ENCODE measurements at regions not wholly inside any gene's neighbourhood (a gene's known extent, or its start where the extent isn't known, plus 50 kb on each side); places are given as distances from the start of the nearest gene placed in this dataset.
"Not testable (repeated sequence)": the region's sequence is repeated elsewhere in the genome, so short reads cannot be mapped to it uniquely, and the experiment has no call there.

- DNase-seq (no peak), ATAC-seq (ENCODE audit: low read depth in 2 of 2) (peak in 1 of 2 donors; percentile 35)
- peaks cover 0 to 4% (median 0%) of the 10 kb centered on the region in 3 donors for H3K27me3 Mint-ChIP-seq
- peaks cover 0 to 2% (median 0%) of the 10 kb centered on the region in 7 donors for H3K9me3 Mint-ChIP-seq
- H3K4me3 Mint-ChIP-seq: no peak overlapping the region
- no peaks in the 10 kb centered on the region for H3K36me3 Mint-ChIP-seq
- no peak overlapping the region for H3K27ac Mint-ChIP-seq
- H3K4me1 Mint-ChIP-seq: peaks cover 0 to 1% (median 0%) of the 10 kb centered on the region in 3 donors
Measured at GRCh38 chr18:70781860-70782453, 493.1 kb downstream of the SOCS6 start.

GRCh38 chr18:70766254-70766653 lies 477.4 kb downstream of the SOCS6 start:
- not testable (repeated sequence) for ATAC-seq (ENCODE audit: low read depth in 2 of 2); H3K27me3 Mint-ChIP-seq; H3K4me1 Mint-ChIP-seq; H3K36me3 Mint-ChIP-seq; H3K4me3 Mint-ChIP-seq; DNase-seq; H3K9me3 Mint-ChIP-seq; H3K27ac Mint-ChIP-seq

GRCh38 chr18:70762812-70763211 lies 474.0 kb downstream of the SOCS6 start:
- Mint-ChIP-seq H3K4me1 (no peaks in the 10 kb centered on the region), H3K36me3 (no peaks in the 10 kb centered on the region), H3K4me3 (no peak overlapping the region), H3K27ac (no peak overlapping the region), H3K27me3 (no peaks in the 10 kb centered on the region), H3K9me3 (peaks cover 0 to 4% (median 2%) of the 10 kb centered on the region in 7 donors)
- no peak for DNase-seq
- no peak for ATAC-seq (ENCODE audit: low read depth in 2 of 2)

GRCh38 chr18:70758780-70759179 lies 469.9 kb downstream of the SOCS6 start:
- Mint-ChIP-seq H3K4me1 (no peaks in the 10 kb centered on the region), H3K36me3 (no peaks in the 10 kb centered on the region), H3K27ac (no peak overlapping the region), H3K27me3 (no peaks in the 10 kb centered on the region), H3K4me3 (no peak overlapping the region), H3K9me3 (peaks cover 0 to 12% (median 2%) of the 10 kb centered on the region in 7 donors)
- no peak for ATAC-seq (ENCODE audit: low read depth in 2 of 2)
- no peak for DNase-seq

GRCh38 chr18:70754486-70754885 lies 465.6 kb downstream of the SOCS6 start:
- DNase-seq (no peak), ATAC-seq (ENCODE audit: low read depth in 2 of 2) (no peak)
- Mint-ChIP-seq H3K36me3 (no peaks in the 10 kb centered on the region), H3K4me3 (no peak overlapping the region), H3K27ac (no peak overlapping the region), H3K27me3 (no peaks in the 10 kb centered on the region), H3K4me1 (no peaks in the 10 kb centered on the region), H3K9me3 (peaks cover 0 to 19% (median 7%) of the 10 kb centered on the region in 7 donors)

GRCh38 chr18:70732916-70733315 lies 444.1 kb downstream of the SOCS6 start:
- ATAC-seq (ENCODE audit: low read depth in 2 of 2): no peak
- DNase-seq: no peak
- Mint-ChIP-seq H3K4me1 (no peaks in the 10 kb centered on the region), H3K27ac (no peak overlapping the region), H3K36me3 (no peaks in the 10 kb centered on the region), H3K4me3 (no peak overlapping the region), H3K27me3 (no peaks in the 10 kb centered on the region), H3K9me3 (peaks cover 0 to 9% (median 3%) of the 10 kb centered on the region in 7 donors)

GRCh38 chr18:70732188-70732587 lies 443.3 kb downstream of the SOCS6 start:
- H3K4me3 Mint-ChIP-seq: no peak overlapping the region
- ATAC-seq (ENCODE audit: low read depth in 2 of 2): no peak
- DNase-seq: no peak
- peak overlapping the region in 1 of 6 donors; percentile 8 for H3K27ac Mint-ChIP-seq
- H3K36me3 Mint-ChIP-seq: no peaks in the 10 kb centered on the region
- H3K4me1 Mint-ChIP-seq: no peaks in the 10 kb centered on the region
- H3K27me3 Mint-ChIP-seq: no peaks in the 10 kb centered on the region
- peaks cover 0 to 9% (median 3%) of the 10 kb centered on the region in 7 donors for H3K9me3 Mint-ChIP-seq

- no peaks in the 10 kb centered on the region for H3K4me1 Mint-ChIP-seq
- ATAC-seq (ENCODE audit: low read depth in 2 of 2) (no peak), DNase-seq (no peak)
- H3K4me3 Mint-ChIP-seq: no peak overlapping the region
- H3K27ac Mint-ChIP-seq: peak overlapping the region in 1 of 6 donors; percentile 1
- H3K9me3 Mint-ChIP-seq: peaks cover 1 to 20% (median 11%) of the 10 kb centered on the region in 7 donors
- H3K27me3 Mint-ChIP-seq: no peaks in the 10 kb centered on the region
- no peaks in the 10 kb centered on the region for H3K36me3 Mint-ChIP-seq
Measured at GRCh38 chr18:70720607-70721006, 431.8 kb downstream of the SOCS6 start.

- no peak overlapping the region for H3K27ac Mint-ChIP-seq
- ATAC-seq (ENCODE audit: low read depth in 2 of 2): peak; percentile 63
- peaks cover 10 to 18% (median 12%) of the 10 kb centered on the region in 3 donors for H3K4me1 Mint-ChIP-seq
- peaks cover 0 to 10% (median 8%) of the 10 kb centered on the region in 7 donors for H3K9me3 Mint-ChIP-seq
- no peaks in the 10 kb centered on the region for H3K27me3 Mint-ChIP-seq
- peak; percentile 11 for DNase-seq
- H3K36me3 Mint-ChIP-seq: no peaks in the 10 kb centered on the region
- H3K4me3 Mint-ChIP-seq: no peak overlapping the region
Measured at GRCh38 chr18:70709720-70710119, 420.9 kb downstream of the SOCS6 start.

GRCh38 chr18:70709144-70709543 lies 420.3 kb downstream of the SOCS6 start:
- Mint-ChIP-seq H3K4me1 (peaks cover 10 to 18% (median 12%) of the 10 kb centered on the region in 3 donors), H3K4me3 (no peak overlapping the region), H3K36me3 (no peaks in the 10 kb centered on the region), H3K27ac (peak overlapping the region in 1 of 6 donors; percentile 5), H3K27me3 (no peaks in the 10 kb centered on the region), H3K9me3 (peaks cover 0 to 9% (median 8%) of the 10 kb centered on the region in 7 donors)
- ATAC-seq (ENCODE audit: low read depth in 2 of 2): peak; percentile 21 to 39
- no peak for DNase-seq

- Mint-ChIP-seq H3K9me3 (peaks cover 0 to 6% (median 2%) of the 10 kb centered on the region in 7 donors), H3K36me3 (no peaks in the 10 kb centered on the region), H3K27me3 (no peaks in the 10 kb centered on the region), H3K4me3 (no peak overlapping the region), H3K4me1 (peaks cover 10 to 18% (median 12%) of the 10 kb centered on the region in 3 donors), H3K27ac (peak overlapping the region in 1 of 6 donors; percentile 8)
- DNase-seq (no peak), ATAC-seq (ENCODE audit: low read depth in 2 of 2) (no peak)
Measured at GRCh38 chr18:70705831-70706416, 417.1 kb downstream of the SOCS6 start.

GRCh38 chr18:70700496-70700895 lies 411.7 kb downstream of the SOCS6 start:
- H3K9me3 Mint-ChIP-seq: peaks cover 0 to 16% (median 7%) of the 10 kb centered on the region in 7 donors
- no peak for ATAC-seq (ENCODE audit: low read depth in 2 of 2)
- H3K27ac Mint-ChIP-seq: no peak overlapping the region

GRCh38 chr18:70698574-70698973 lies 409.7 kb downstream of the SOCS6 start:
- Mint-ChIP-seq H3K27ac (no peak overlapping the region), H3K9me3 (peaks cover 0 to 16% (median 7%) of the 10 kb centered on the region in 7 donors), H3K4me1 (no peaks in the 10 kb centered on the region), H3K36me3 (peaks cover 0 to 4% of the 10 kb centered on the region in 2 donors), H3K27me3 (peaks cover 0 to 3% (median 0%) of the 10 kb centered on the region in 3 donors), H3K4me3 (no peak overlapping the region)
- ATAC-seq (ENCODE audit: low read depth in 2 of 2) (no peak), DNase-seq (no peak)

More at GRCh38 chr18:70700496-70700895, 411.7 kb downstream of the SOCS6 start:
- Mint-ChIP-seq H3K4me1 (no peaks in the 10 kb centered on the region), H3K27me3 (peaks cover 0 to 3% (median 0%) of the 10 kb centered on the region in 3 donors), H3K4me3 (no peak overlapping the region), H3K36me3 (peaks cover 0 to 4% of the 10 kb centered on the region in 2 donors)
- DNase-seq: no peak

- Mint-ChIP-seq H3K4me1 (no peaks in the 10 kb centered on the region), H3K27ac (no peak overlapping the region), H3K4me3 (no peak overlapping the region), H3K36me3 (peaks cover 0 to 4% of the 10 kb centered on the region in 2 donors), H3K27me3 (no peaks in the 10 kb centered on the region), H3K9me3 (peaks cover 0 to 16% (median 7%) of the 10 kb centered on the region in 7 donors)
- DNase-seq: no peak
- no peak for ATAC-seq (ENCODE audit: low read depth in 2 of 2)
Measured at GRCh38 chr18:70693246-70693645, 404.4 kb downstream of the SOCS6 start.
